K562 (cell line): ENCODE measurements at regions not wholly inside any gene's neighbourhood (a gene's known extent, or its start where the extent isn't known, plus 50 kb on each side); places are given as distances from the start of the nearest gene placed in this dataset.

Experiments used
- ATAC-seq: fragments of 200-7000 bp; cut with Tn5 transposase; 3 replicates; pipeline ENCODE4 v1.9.1; 2020; ENCODE audit warnings: moderate library complexity
- BruUV-seq: library from RNA; stranded (reverse); fragments of 400-500 nt; replicated peaks from 2 replicates; lab custom pipeline; 2021; lab: Mats Ljungman, UMichigan
- CTCF ChIA-PET: fragments of 300-600 bp; formaldehyde crosslinking; extraction: SDS; loops from one replicate; lab custom pipeline; 2021; ENCODE audit warnings: low intra/inter-chr PET ratio; lab: Yijun Ruan, JAX
- POLR2A ChIA-PET: fragments of 300-600, 350-650 bp; sonication (Branson Sonifier 250); formaldehyde crosslinking; extraction: SDS; loops from one replicate; lab custom pipeline; 2021; ENCODE audit warnings: antibody characterized with exemption, inconsistent platforms; lab: Yijun Ruan, JAX
- DNase-seq, 4 experiments: peaks; one replicate each; pipeline versions ENCODE4 v3.0.0 to v3.0.0-alpha.2; 2011 to 2018; ENCODE audit warnings: low spot score in 3 of 4, mixed read lengths in 3 of 4; ENCODE audit errors: extremely low read depth in 1 of 4
- FAIRE-seq: peaks from 2 replicates; lab custom pipeline; 2011; peaks lifted over from hg19 to GRCh38; lab: Jason Lieb, UNC
- H2AFZ ChIP-seq: 2 replicates; pipeline ENCODE4 v1.6.0; 2011; ENCODE audit warnings: low read depth, low read length, control low read depth, inconsistent platforms
- H3K27ac ChIP-seq: fragments of 200-600 bp; 3 replicates; pipeline ENCODE4 v1.8.0; 2011; ENCODE audit warnings: low read depth, mild to moderate bottlenecking, control low read depth, inconsistent platforms, low read length, moderate library complexity, mixed read lengths; ENCODE audit errors: extremely low read depth
- H3K27me3 ChIP-seq, 2 experiments: fragments of 300-600 bp in 1 of 2; 2 replicates in 1 of 2; 3 replicates in 1 of 2; pipeline versions ENCODE4 v1.6.0 to v1.8.0; 2011; ENCODE audit warnings: inconsistent platforms in 2 of 2, low read length in 2 of 2, mild to moderate bottlenecking in 1 of 2, mixed read lengths in 1 of 2, moderate library complexity in 1 of 2; ENCODE audit not compliant: control insufficient read depth in 2 of 2, insufficient read depth in 2 of 2
- H3K36me3 ChIP-seq: fragments of 300-600 bp; 3 replicates; pipeline ENCODE4 v1.8.0; 2011; ENCODE audit warnings: mild to moderate bottlenecking, low read length, inconsistent platforms; ENCODE audit not compliant: control insufficient read depth, insufficient read depth
- H3K4me1 ChIP-seq, 2 experiments: fragments of 200-600 bp in 1 of 2; replicated peaks in 1 of 2; 2 replicates in 1 of 2; 3 replicates in 1 of 2; pipeline versions ENCODE4 v1.5.1 to v1.8.0; 2011; ENCODE audit warnings: inconsistent platforms in 2 of 2, low read length in 2 of 2, mild to moderate bottlenecking in 1 of 2, mixed read lengths in 1 of 2, moderate library complexity in 1 of 2; ENCODE audit not compliant: control insufficient read depth in 2 of 2, insufficient read depth in 2 of 2
- H3K4me2 ChIP-seq: 2 replicates; pipeline ENCODE4 v1.6.1; 2011; ENCODE audit warnings: low read length, control low read depth, inconsistent platforms, mixed read lengths; ENCODE audit not compliant: insufficient read depth
- H3K4me3 ChIP-seq: fragments of 200-600 bp; sonication (generic), shearing (Covaris generic); 2 replicates; pipeline ENCODE4 v1.5.1; 2016; ENCODE audit warnings: control low read depth, inconsistent platforms
- H3K79me2 ChIP-seq: fragments of 200-600 bp; 3 replicates; pipeline ENCODE4 v1.8.0; 2011; ENCODE audit warnings: low read length, inconsistent platforms; ENCODE audit not compliant: control insufficient read depth, insufficient read depth
- H3K9ac ChIP-seq, 2 experiments: 2 replicates each; pipeline versions ENCODE4 v1.6.0 to v1.6.1; 2011; ENCODE audit warnings: low read depth in 2 of 2, low read length in 2 of 2, control low read depth in 1 of 2, inconsistent platforms in 1 of 2, mild to moderate bottlenecking in 1 of 2, mixed read lengths in 1 of 2; ENCODE audit not compliant: insufficient read depth in 1 of 2
- H3K9me1 ChIP-seq: one replicate; pipeline ENCODE4 v1.6.0; 2011; ENCODE audit warnings: inconsistent platforms, mild to moderate bottlenecking, low read length, moderate library complexity; ENCODE audit not compliant: control insufficient read depth, insufficient read depth
- H3K9me3 ChIP-seq: replicated peaks from 2 replicates; pipeline ENCODE4 v1.5.1; 2011; ENCODE audit warnings: low read depth, low read length, inconsistent platforms; ENCODE audit not compliant: control insufficient read depth, insufficient read depth
- H4K20me1 ChIP-seq: replicated peaks from 2 replicates; pipeline ENCODE4 v1.6.1; 2011; ENCODE audit warnings: low read length, inconsistent platforms, mixed read lengths; ENCODE audit not compliant: control insufficient read depth, insufficient read depth
- CBX5 ChIP-seq: IDR thresholded peaks from 2 replicates; pipeline ENCODE4 v1.6.1; 2014; ENCODE audit warnings: low read depth, borderline replicate concordance
- DPF2 ChIP-seq: fragments of 450-650 bp; IDR thresholded peaks from 2 replicates; pipeline ENCODE4 v1.6.1; 2016
- GABPA ChIP-seq: fragments of 200-800 bp; sonication (Bioruptor generic); conservative IDR thresholded peaks from 2 replicates; pipeline ENCODE4 v1.6.1; 2016; ENCODE audit warnings: low read depth, missing genetic modification characterization, missing compliant biosample characterization
- HDAC2 ChIP-seq: fragments of 450-650 bp; IDR thresholded peaks from 2 replicates; pipeline ENCODE4 v1.6.1; 2016; ENCODE audit warnings: mild to moderate bottlenecking
- HDAC8 ChIP-seq: fragments of 450-650 bp; IDR thresholded peaks from 2 replicates; pipeline ENCODE4 v1.6.1; 2016; ENCODE audit warnings: mild to moderate bottlenecking, missing genetic modification characterization, moderate library complexity, missing compliant biosample characterization
- MAFG ChIP-seq: fragments of 450-650 bp; conservative IDR thresholded peaks from 2 replicates; pipeline ENCODE4 v1.6.1; 2016; ENCODE audit warnings: missing genetic modification characterization, missing compliant biosample characterization
- NBN ChIP-seq: fragments of 450-650 bp; IDR thresholded peaks from 2 replicates; pipeline ENCODE4 v1.6.1; 2016; ENCODE audit warnings: low read depth, mild to moderate bottlenecking
- RB1 ChIP-seq: fragments of 450-650 bp; IDR thresholded peaks from 2 replicates; pipeline ENCODE4 v1.6.1; 2017; ENCODE audit warnings: low read depth, mild to moderate bottlenecking
- TAF1 ChIP-seq: IDR thresholded peaks from 2 replicates; pipeline ENCODE4 v1.6.1; 2011; ENCODE audit warnings: mild to moderate bottlenecking, low read length, moderate library complexity; ENCODE audit not compliant: insufficient read depth, control insufficient read depth, severe bottlenecking; ENCODE audit errors: extremely low read depth
- THRA ChIP-seq: fragments of 450-650 bp; IDR thresholded peaks from 2 replicates; pipeline ENCODE4 v1.6.1; 2017; ENCODE audit warnings: mild to moderate bottlenecking, moderate library complexity
- ZBTB5 ChIP-seq: fragments of 450-650 bp; IDR thresholded peaks from 2 replicates; pipeline ENCODE4 v1.6.1; 2017; ENCODE audit warnings: antibody characterized with exemption
- ZFP91 ChIP-seq: sonication (generic); formaldehyde crosslinking; IDR thresholded peaks from 2 replicates; pipeline ENCODE4 v1.8.0; 2022; ENCODE audit warnings: mild to moderate bottlenecking, missing genetic modification reagents
- ZNF444 ChIP-seq: fragments of 250-450 bp; sonication (Bioruptor Pico); IDR thresholded peaks from 2 replicates; pipeline ENCODE4 v1.4.0; 2020; ENCODE audit warnings: mild to moderate bottlenecking, moderate library complexity
- ZNF639 ChIP-seq, 2 experiments: fragments of 200-800 bp in 1 of 2; sonication (Bioruptor generic) in 1 of 2; sonication (generic) in 1 of 2; formaldehyde crosslinking in 1 of 2; IDR thresholded peaks in 1 of 2; conservative IDR thresholded peaks in 1 of 2; 2 replicates each; pipeline versions ENCODE4 v1.5.0 to v1.6.1; 2016 to 2020; ENCODE audit warnings: missing compliant biosample characterization in 1 of 2, missing genetic modification characterization in 1 of 2, missing genetic modification reagents in 1 of 2
- WGBS: fragments of 100-300 bp; shearing (Covaris generic); methylation state at CpG from one replicate; pipeline ENCODE4 v1.1.6; 2016; ENCODE audit warnings: low coverage, mixed read lengths; ENCODE audit not compliant: insufficient coverage; ENCODE audit errors: missing lambda C conversion rate; 5-methylcytosine and 5-hydroxymethylcytosine counted together
- in situ Hi-C: fragments of 300-500 bp; cut with MboI; formaldehyde crosslinking; loops from 4 replicates; pipeline ENCODE4 v1.15.0; 2018; ENCODE audit warnings: inconsistent platforms, mixed read lengths
- intact Hi-C: fragments of 100-400 bp; cut with micrococcal nuclease; formaldehyde crosslinking; loops from 2 replicates; pipeline ENCODE4 v1.14.2; 2022

- no peaks in the 10 kb centered on the region for H4K20me1 ChIP-seq
- H3K9ac ChIP-seq = no peak overlapping the region
- 0% methylated on average over 1 of the region's 1 CpG for WGBS
- no peak overlapping the region for H3K27ac ChIP-seq
- POLR2A ChIA-PET = interaction anchor here (0.5 kb wide), 1 partner anchor 309 kb away, joined by 3 read pairs; no protein-coding TSS in a partner anchor
- H3K4me1 ChIP-seq = no peaks in the 10 kb centered on the region
- DNase-seq = no peak
- BruUV-seq = no TSS peak
- no peaks in the 10 kb centered on the region for H3K36me3 ChIP-seq
- in situ Hi-C loops = no loop called here
- H3K9me1 ChIP-seq = no peaks in the 10 kb centered on the region
- CTCF ChIA-PET = no interaction called here
- no peak overlapping the region for H2AFZ ChIP-seq
- no peak for FAIRE-seq
- H3K9me3 ChIP-seq = no peaks in the 10 kb centered on the region
- TF ChIP-seq MAFG (tag) (no peak), ZFP91 (no peak), CBX5 (no peak), GABPA (tag) (no peak), DPF2 (no peak), TAF1 (no peak), HDAC2 (no peak), ZNF444 (CRISPR knock-in tag) (no peak), RB1 (no peak), NBN (no peak), HDAC8 (tag) (no peak), ZBTB5 (no peak), ZNF639 (CRISPR knock-in tag; conservative IDR thresholded peaks at IDR 0.05 in 1 of 2, IDR thresholded peaks at IDR 0.05 in 1 of 2) (no peak), THRA (no peak)
- no peaks in the 10 kb centered on the region for H3K27me3 ChIP-seq
- ATAC-seq = no peak
- H3K4me2 ChIP-seq = no peak overlapping the region
- no peaks in the 10 kb centered on the region for H3K79me2 ChIP-seq
- intact Hi-C loops = no loop called here
- H3K4me3 ChIP-seq = no peak overlapping the region
Observed at GRCh38 chr14:27410981-27411380, 813.1 kb upstream of the NOVA1 start.
